ENCODE measurements at regions not wholly inside any gene's neighbourhood (a gene's known extent, or its start where the extent isn't known, plus 50 kb on each side); places are given as distances from the start of the nearest gene placed in this dataset.
A peak's percentile ranks its signal among the peaks of the same experiment; 100 is the strongest.
"Not testable (repeated sequence)": the region's sequence is repeated elsewhere in the genome, so short reads cannot be mapped to it uniquely, and the experiment has no call there.

GRCh38 chr7:17396692-17397091, 98.2 kb downstream of the AHR start:
- no peak for DNase-seq (ENCODE audit: low spot score)

GRCh38 chr7:17401791-17402627, 103.6 kb downstream of the AHR start:
- DNase-seq (ENCODE audit: low spot score), result peak; percentile 18

DNA sequence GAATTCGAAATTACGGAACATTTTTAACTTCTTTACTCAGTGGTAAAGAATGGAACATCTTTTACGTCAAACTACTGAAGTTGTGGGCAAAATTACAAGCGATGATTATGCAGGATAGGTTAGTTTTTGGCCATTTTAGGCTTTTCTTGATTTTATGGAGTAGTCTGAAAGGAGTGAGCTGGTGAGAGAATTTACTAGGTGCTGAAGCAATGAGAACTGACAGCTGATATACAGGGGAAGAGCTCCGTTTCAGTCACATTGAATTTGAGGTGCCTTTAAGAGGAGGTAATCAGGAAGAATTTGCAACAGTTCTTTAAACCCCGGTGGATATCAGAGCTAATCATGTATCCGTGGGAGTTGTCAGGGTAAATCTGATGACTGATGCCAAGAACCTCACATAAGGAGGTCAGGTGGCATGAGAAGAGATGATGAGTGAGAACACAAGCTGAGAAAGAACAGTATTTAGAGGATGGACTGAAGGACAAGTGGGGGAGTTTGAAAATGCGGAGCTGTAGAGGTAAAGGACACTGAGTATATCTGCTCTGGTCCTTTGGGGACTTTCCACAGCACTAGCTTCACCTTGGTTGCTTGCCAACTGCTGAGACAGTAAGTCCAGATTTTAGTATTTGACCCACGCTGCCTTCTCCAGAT, 104.3 kb downstream of the AHR start:
- no peak for DNase-seq (ENCODE audit: low spot score)

DNA sequence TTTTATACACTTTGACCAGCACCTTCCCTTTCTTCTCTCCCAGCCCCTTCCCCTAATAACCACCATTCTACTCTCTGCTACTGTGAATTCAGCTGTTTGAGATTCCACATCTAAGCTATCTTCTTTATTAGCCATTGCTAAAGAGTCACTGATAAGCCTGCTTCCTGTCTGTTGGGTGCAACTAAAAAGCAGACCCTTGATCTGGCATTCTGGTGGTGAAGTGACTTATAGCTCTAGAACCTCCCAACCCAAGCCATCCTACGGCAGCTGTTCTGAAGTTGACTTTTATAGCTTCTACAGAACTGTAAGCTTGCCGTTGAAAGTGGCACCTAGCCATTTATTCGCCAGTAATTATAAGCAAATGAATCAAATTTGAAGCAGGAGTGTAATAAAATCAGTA, 105.6 kb downstream of the AHR start:
- no peak for DNase-seq (ENCODE audit: low spot score)

DNA sequence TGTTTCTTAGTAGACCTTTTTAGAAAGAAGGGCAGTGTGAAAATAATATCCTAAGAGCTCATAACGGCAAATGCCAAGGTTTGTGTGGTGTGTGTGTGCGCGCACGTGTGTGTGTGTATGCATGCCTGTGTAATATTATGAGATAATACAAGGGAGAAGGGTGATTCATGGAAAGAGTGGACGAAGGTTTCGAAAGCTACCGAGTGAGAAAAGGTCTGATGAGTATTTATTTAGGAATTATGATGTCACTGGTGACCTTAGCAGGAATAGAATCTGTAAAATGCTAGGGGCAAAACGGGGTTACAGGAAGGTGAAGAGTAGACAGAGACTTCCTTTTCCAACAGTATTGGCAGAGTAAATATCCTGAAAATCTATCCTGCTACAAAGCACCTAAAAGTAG, 107.3 kb downstream of the AHR start:
- no peak for DNase-seq (ENCODE audit: low spot score)

DNA sequence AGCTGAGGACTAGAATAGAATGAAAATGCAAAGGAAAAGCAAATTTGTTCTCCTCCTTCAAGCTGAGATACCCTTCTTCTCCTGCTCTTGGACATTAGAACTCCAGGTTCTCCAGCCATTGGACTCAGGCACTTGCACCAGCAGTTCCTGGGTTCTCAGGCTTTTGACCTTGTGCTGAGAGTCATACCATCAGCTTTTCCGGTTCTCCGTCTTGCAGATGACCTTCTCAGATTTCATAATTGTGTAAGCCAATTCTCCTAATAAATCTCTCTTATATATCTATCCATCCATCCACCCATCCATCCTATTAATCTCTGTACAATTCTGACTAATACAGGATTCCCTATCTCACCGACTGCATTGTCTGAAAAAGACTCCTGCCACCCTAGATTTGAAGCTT, 108.3 kb downstream of the AHR start:
- DNase-seq (ENCODE audit: low spot score), result no peak

GRCh38 chr7:17407229-17407628, 108.8 kb downstream of the AHR start:
- DNase-seq (ENCODE audit: low spot score), result no peak

DNA sequence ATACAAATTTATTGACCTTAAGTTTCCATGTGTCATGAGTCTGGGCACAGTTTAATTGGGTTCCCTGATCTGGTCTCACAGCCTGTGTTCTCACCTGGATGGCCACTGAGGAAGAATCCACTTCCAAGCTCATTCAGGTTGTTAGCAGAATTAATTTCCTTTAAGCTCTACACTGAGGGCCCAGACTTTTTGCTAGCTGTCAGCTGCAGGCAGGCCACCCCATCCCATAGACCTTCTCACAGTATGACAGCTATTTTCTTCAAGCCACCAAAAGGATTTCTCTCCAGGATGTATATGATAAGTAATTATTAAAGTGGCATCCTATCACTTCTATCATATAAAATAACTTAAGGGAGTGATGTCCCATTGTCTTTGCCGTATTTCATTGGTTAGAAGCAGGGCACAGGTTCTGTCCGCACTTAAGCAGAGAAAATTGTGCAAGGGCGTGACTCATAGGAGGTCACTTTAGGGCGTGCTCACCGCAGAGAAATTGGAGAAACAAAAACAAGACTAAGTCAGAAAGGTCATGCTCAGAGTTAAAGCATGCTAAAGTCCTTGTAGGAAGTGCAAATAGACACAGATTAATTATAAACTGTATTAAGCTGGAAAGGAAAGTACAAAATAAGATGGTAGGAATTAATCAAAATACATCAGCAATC, 109.9 kb downstream of the AHR start:
- DNase-seq (ENCODE audit: low spot score), result no peak

DNA sequence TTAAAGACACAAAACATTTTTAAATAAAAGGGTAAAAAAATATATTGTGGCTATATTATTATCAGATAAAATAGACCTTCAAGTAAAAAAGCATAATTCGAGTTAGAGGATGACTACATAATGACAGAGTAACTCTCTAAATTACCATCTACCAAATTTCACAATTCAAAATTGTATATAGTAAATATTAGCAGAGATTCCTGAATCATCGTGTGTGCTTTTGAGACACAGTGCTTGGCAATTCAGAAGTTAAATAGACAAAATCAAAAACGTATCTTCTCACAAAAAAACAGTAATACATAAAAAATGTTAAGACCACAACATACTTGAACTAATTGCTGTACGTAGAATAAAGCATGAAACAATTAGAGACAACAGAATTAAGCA, 110.4 kb downstream of the AHR start:
- no peak for DNase-seq (ENCODE audit: low spot score)

- no peak for DNase-seq (ENCODE audit: low spot score)
Measured at GRCh38 chr7:17411922-17412321, 113.5 kb downstream of the AHR start.

DNA sequence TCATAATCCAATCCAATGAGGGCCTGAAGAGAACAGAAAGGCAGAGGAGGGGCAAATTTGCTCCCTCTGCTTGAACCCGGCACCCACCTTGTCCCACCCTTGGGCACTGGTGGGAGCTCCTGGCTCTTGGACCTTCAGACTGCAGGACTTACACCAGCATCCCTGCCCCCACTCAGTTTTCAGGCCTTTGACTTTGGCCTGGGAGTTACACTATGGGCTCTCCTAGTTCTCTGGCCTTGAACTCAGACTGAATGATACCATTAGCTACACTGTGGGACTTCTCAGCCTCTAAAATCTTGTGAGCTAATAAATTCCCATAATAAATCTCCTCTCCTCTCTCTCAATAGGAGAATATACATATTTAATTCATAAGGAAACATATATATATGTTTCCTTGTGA, 114.4 kb downstream of the AHR start:
- no peak for DNase-seq (ENCODE audit: low spot score)

- DNase-seq (ENCODE audit: low spot score), result no peak
Measured at GRCh38 chr7:17415955-17416354, 117.5 kb downstream of the AHR start.

DNA sequence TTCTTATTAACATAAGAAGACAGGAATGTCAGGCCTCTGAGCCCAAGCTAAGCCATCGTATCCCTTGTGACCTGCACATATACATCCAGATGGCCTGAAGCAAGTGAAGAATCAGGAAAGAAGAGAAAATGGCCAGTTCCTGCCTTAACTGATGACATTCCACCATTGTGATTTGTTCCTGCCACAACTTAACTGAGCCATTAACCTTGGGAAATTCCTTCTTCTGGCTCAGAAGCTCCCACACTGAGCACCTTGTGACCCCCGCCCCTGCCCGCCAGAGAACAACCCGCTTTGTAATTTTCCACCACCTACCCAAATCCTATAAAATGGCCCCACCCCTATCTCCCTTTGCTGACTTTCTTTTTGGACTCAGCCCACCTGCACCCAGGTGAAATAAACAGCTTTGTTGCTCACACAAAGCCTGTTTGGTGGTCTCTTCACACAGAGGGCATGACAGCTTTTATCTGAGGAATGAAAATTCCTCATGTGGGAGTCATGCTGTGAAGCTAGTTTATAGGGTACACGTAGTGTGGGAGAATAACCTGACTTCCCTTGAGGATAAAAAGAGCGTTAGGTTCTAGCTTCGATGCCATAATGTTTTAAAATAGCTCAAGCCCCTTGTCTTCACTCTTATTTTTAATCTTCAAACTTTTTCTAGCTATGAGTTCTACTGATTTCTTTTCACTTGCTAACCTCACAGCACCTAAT, 122.0 kb downstream of the AHR start:
- not testable (repeated sequence) for DNase-seq (ENCODE audit: low spot score)

DNA sequence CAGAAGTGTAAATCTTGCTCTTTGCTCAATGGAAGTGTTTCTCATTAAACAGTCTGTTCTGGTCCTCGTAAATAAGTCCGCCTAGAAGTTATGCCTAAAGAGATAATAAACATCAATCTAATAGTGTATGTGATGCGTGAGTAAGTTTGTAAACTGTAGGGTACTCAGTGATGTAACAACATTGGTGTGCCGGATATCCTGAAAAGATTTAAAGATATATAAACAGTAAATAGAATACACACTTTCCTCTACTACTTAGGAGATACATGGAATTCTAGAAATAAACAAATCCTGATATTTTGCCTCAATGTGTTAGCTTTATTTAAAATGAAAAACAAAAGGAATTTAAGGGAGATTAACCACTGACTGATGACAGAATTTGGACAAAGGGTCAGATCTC, 123.5 kb downstream of the AHR start:
- no peak for DNase-seq (ENCODE audit: low spot score)

- no peak for DNase-seq (ENCODE audit: low spot score)
Measured at GRCh38 chr7:17422966-17423365, 124.5 kb downstream of the AHR start.

DNA sequence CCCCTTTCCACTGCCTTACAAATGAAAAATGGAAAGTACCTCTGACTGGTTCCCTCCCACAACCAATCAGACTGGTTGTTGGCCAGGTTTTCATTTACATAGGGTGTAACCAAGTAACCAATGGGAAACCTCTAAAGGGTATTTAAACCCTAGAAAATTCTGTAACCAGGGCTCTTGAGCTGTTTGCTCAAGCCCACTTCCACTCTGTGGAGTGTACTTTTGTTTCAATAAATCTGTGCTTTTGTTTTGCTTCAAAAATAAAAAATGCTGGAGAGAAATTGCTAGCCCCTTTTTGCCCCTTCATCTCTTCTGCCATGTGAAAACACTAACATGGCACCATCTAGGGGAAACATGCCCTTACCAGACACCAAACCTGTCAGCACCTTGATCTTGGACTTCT, 129.5 kb downstream of the AHR start:
- DNase-seq (ENCODE audit: low spot score), result no peak

DNA sequence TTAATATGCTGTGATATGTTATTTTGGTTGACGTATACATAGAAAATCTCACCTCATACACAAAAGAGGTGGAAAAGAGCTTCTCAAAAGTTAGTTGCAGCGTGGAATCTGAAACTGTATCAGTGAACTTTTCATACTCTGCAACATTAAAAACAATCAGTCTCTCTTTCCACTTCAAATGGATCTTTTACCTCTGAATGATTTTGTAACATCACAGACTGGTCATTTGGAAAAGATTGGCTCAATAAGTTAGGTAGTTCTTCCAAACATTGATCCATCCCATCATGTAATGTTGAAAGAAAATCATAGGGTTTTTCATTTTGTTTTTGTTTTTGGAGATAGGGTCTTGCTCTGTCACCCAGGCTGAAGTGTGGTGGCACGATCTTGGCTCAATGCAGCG, 131.1 kb downstream of the AHR start:
- no peak for DNase-seq (ENCODE audit: low spot score)

DNA sequence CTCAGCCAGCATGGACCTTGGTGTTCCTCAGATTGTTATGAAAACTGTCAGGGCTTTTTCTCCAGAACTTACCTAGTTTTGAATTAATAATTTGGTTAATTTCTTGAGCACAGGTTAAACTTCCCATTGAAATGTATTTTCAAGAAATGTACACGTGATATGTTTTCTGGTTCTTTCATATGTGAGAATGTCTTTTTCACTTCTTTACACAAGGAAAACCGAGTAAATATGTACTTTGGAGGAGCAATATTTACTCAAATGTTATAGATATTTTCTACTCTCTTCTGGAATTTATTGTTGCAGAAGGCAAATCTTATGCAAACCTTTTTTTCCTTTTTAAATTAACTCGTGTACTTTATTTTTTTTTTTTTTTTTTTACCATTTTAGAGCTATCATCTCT, 134.3 kb downstream of the AHR start:
- DNase-seq (ENCODE audit: low spot score), result no peak

DNA sequence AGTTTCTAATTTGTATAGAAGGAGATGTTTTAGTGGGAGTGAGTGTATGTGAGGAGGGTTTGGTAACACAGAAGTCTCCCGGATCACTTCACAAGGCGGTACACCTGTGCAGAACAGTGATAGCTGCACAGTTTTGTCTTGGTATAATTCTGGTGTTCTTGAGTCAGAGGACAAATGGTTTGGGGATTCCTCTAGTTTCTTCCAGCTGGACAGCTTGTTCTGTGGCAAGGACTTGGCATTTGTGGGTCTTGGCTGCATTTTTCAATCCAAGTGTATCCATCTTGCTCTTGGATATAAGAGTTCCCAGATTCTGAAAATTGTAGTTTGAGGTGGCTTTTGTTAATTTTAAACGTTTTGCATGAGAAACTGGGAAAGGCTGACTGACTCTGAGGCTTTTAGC, 135.7 kb downstream of the AHR start:
- no peak for DNase-seq (ENCODE audit: low spot score)

DNA sequence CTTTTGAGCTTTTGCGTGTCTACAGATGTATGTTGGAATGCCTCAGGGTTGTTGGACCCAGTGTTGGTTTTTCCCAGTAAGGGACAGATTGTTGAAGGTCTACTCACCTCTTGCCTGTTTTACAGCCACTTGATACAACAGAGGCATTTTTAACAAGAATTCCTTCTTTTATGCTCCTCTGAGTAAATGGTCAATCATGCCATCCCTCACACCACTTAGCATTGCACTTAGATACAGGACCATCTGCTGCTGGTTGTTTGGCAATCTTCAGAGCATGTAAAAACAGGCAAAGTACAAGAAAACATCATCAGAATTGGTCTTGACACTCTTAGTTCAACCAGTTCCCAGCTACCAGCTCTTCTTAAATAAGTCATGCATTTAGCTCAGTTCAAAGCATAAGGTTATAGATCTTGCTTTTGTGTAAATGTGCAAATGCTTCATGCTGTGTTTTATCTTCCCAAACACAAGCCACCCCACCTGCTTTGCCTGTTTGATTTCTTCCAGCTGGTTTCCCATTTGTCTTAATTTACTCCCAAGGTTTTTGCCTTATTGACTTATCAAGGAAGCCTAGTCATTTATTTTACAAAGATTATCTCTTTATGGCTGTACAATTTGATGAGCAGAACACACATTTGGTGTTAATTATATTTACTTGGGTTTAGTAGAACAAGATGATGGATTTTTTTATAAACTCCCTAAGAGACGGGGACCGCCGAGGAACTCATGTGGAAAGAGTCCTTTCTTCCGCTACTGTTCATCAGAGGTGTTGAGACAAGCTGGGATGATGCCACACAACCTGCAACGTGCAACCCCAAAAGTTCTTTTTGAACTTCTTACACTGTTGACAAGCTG, 136.6 kb downstream of the AHR start:
- no peak for DNase-seq (ENCODE audit: low spot score)

GRCh38 chr7:17436126-17436525, 137.7 kb downstream of the AHR start:
- no peak for DNase-seq (ENCODE audit: low spot score)

DNA sequence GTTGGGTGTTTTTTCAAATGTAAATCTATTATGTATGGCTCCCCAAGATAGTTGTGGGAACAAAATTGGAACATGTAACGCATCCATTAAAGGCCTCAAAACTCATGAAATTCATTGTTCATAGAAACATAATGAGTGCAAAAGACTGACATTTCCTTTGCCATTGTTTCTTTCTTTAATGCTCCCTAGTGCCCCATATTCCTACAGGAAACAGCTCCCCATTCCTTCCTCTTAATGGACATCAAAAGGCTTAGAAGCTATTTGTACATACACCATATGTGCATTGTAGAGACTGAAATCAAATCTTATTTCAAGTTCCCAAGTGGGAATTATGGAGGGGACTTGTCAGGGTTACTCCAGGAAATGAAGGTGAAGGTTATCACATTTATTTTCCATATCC, 139.1 kb downstream of the AHR start:
- DNase-seq (ENCODE audit: low spot score), result no peak
